ENCODE measurements at regions not wholly inside any gene's neighbourhood (a gene's known extent, or its start where the extent isn't known, plus 50 kb on each side); places are given as distances from the start of the nearest gene placed in this dataset.
"Not testable (repeated sequence)": the region's sequence is repeated elsewhere in the genome, so short reads cannot be mapped to it uniquely, and the experiment has no call there.

- no peak for FAIRE-seq
Measured at GRCh38 chr5:75002271-75002670, 50.1 kb downstream of the GCNT4 start.

DNA sequence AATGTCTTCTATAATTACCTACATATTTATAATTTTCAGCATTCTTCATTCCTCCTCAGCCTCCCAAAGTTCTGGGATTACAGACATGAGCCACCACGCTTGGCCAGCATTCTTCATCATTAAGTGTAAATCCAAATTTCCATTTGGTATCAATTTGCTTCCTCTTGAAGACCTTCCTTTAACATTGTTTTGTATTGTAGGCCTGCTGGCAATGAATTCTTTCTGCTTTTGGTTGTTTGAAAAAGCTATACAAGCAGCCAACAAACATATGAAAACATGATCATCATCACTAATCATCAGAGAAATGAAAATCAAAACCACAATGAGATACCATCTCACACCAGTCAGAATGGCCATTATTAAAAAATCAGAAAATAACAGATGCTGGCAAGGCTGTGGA, 56.4 kb downstream of the GCNT4 start:
- FAIRE-seq = no peak

GRCh38 chr5:74994826-74995225, 57.5 kb downstream of the GCNT4 start:
- FAIRE-seq = peak; percentile 99

GRCh38 chr5:74993743-74994142, 58.6 kb downstream of the GCNT4 start:
- FAIRE-seq = peak; percentile 99

GRCh38 chr5:74992791-74993190, 59.6 kb downstream of the GCNT4 start:
- no peak for FAIRE-seq

DNA sequence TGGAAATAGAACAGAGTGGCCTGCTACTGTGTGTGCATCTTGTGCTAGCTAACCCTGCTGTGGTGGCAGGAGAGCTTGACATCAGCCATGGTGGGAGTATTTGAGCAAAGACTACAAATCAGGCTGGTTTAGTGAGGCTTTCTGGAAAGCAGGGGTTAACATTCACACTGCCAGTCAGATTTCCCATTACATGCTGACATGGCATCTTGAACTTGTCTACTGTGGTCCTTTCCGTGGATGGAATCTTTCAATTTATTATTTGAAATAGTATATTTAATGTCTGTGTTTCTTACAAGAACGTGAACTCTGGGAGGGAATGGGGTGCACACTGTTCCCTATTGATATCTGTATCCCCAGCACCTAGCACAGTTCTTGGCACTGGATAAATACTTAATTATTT, 60.8 kb downstream of the GCNT4 start:
- FAIRE-seq = no peak

GRCh38 chr5:74990194-74990593, 62.2 kb downstream of the GCNT4 start:
- FAIRE-seq = no peak

DNA sequence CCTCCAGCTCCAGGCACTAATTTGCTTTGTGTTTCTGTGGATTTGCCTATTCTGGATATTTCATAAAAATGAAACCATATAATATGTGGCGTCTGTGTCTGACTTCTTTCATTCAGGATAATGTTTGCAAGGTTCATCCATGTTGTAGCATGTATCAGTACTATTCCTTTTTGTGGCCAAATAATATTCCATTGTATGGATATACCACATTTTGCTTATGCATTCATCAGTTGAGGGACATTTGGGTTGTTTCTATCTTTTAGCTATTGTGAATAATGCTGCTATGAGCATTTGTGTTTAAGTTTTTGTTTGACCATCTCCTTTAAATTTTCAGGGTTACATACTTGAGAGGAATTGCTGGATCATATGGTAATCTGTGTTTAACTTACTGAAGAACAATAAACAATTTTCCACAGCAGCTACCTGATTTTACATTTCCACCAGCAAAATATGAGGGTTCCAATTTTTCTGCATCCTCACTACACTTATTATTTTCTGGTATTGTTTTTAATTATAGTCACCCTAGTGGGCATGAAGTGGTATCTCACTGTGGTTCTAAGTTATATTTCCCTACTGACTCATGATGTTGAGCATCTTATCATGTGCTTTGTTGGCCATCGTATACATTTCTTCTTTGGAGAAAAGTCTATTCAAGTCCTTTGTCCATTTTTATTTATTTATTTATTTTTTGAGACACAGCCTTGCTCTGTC, 63.9 kb downstream of the GCNT4 start:
- no peak for FAIRE-seq

- no peak for FAIRE-seq
Measured at GRCh38 chr5:74978345-74978744, 74.0 kb downstream of the GCNT4 start.

GRCh38 chr5:74977471-74977870, 74.9 kb downstream of the GCNT4 start:
- no peak for FAIRE-seq

- no peak for FAIRE-seq
Measured at GRCh38 chr5:74976651-74977050, 75.7 kb downstream of the GCNT4 start.

GRCh38 chr5:74975582-74975981, 76.8 kb downstream of the GCNT4 start:
- no peak for FAIRE-seq

- FAIRE-seq = no peak
Measured at GRCh38 chr5:74974451-74975091, 77.8 kb downstream of the GCNT4 start.

DNA sequence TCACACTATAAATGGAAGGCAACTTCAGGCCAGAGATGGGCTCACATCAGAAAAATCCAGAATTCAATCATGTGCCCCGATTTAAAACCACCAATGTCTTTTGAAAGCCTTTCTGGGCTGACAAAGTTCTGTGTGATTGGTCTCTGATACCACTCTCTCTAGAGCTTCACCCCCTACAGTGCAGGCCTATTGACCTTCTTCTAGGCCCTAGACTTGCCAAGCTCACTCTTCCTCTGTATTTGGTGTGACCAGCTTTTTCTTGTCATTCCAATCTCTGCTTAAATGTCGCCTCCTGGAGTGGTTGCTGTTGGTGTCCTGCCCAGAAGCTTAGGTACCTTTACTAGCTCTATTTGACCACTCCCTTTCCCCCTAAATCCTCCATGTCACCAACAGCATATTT, 78.7 kb downstream of the GCNT4 start:
- FAIRE-seq = no peak

GRCh38 chr5:74971947-74972460, 80.4 kb downstream of the GCNT4 start:
- FAIRE-seq = no peak

DNA sequence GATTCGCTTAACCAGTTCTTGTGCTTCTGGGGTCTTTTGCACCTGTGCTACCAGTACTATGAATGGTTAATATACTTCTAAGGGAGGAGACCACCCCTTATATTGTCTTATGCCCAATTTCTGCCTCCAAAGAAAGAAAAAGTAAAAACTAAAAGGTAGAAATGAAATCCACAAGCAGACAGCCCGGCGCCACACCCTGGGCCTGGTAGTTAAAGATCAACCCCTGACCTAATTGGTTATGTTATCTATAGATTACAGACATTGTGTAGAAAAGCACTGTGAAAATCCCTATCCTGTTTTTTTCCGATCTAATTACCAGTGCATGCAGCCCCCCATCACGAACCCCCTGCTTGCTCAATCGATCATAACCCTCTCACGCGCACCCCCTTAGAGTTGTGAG, 81.5 kb downstream of the GCNT4 start:
- not testable (repeated sequence) for FAIRE-seq

DNA sequence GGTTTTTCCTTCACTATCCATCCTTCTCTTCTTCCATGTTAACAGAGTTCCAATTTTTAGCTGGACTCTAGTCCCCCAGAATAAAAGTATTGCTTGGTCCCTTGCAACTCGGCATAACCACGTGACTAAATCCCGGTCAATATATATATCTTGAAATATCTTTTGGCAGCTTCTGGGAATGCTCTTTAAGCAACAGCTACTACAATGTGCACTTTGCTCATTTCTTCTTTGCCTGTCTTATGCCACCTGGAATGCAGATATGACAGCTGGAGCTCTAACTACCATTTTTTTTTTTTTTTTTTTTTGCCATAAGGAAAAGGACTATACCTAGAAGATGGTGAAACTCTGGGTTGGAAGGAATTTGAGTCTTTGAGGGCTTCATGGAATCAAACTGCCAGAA, 82.6 kb downstream of the GCNT4 start:
- FAIRE-seq = no peak

- peak; percentile 25 for FAIRE-seq
Measured at GRCh38 chr5:74966141-74967026, 86.0 kb downstream of the GCNT4 start.

GRCh38 chr5:74963407-74963806, 89.0 kb downstream of the GCNT4 start:
- FAIRE-seq = peak; percentile 19

DNA sequence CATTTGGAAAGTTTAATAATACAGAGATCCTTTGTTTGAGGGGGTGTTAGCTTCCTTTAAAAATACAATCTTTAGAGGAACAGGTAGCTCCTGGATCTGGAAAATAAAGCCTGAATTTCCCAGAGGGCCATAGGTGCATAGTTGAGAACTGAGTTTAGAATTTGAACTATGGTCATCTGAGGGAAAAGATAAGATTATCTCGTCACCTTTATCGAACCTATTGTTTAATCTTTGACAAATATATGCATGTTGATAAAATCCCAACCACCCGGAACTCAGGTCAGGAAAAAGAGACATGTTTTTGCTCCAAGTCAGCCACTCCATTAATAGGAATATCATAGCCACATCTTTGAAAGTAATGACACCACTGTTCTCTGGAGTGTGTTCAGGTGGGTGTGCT, 91.7 kb upstream of the FAM169A start:
- FAIRE-seq = no peak

- FAIRE-seq = no peak
Measured at GRCh38 chr5:74957029-74957784, 91.0 kb upstream of the FAM169A start.

DNA sequence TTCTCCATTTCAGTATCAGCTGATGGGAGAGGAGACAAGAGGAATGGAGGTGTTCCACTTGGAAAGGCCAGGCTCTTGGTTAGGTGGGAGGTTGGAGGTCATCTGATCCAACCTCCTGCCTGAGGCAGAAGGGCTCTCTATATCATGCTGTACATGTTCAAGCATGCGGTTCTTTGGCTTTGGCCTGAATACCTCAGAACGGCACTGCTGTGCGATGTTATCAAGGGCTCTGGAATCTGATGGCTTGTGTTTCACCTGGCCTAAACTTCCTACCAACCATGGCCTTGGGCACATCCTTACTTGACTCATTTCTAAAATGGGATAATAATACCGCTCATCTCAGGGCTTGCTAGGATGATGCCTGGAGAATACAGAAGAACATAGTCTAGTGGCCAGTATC, 90.1 kb upstream of the FAM169A start:
- FAIRE-seq = no peak

GRCh38 chr5:74954919-74955318, 88.7 kb upstream of the FAM169A start:
- peak; percentile 47 for FAIRE-seq

Data from G401.6 (cell line).